ENCODE measurements at regions not wholly inside any gene's neighbourhood (a gene's known extent, or its start where the extent isn't known, plus 50 kb on each side); places are given as distances from the start of the nearest gene placed in this dataset.
"Not testable (repeated sequence)": the region's sequence is repeated elsewhere in the genome, so short reads cannot be mapped to it uniquely, and the experiment has no call there.

DNA sequence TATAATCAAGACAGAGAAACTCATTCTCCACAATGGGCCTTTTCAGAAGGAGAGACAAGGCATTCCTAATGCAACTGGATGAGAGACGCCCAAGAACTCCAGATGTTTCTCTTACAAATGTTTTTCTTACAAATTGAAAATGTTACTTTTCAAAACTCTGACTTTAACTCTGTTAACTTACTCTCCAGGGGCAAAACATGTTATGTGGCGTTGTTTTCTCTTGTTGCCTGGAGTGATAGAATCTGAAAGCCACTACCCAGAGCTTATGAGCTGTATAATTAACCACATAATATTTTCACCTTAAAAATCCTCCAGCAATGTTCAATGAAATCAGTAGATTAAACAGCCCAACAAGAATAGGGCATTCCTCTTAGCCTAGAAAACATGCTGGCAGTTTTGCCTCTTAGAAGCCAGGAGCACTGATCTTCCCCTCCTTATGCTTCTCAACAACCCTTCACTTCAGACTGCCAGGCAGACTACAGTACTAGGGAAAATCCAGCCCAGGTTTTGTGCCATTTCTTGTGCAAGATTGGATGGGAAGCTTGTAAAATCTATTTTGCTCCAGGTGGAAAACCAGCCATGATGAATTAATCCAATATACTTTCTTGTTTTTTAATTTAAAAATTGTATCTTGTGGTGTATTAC lies 186.7 kb upstream of the GADL1 start:
- Mint-ChIP-seq H3K27me3 (no peaks in the 10 kb centered on the region), H3K27ac (no peak overlapping the region), H3K9me3 (no peaks in the 10 kb centered on the region), H3K4me3 (no peak overlapping the region), H3K36me3 (ENCODE audit: low read depth) (no peaks in the 10 kb centered on the region), H3K4me1 (ENCODE audit: low read depth) (no peaks in the 10 kb centered on the region)
- intact Hi-C loops (cut with micrococcal nuclease), result no loop called here

DNA sequence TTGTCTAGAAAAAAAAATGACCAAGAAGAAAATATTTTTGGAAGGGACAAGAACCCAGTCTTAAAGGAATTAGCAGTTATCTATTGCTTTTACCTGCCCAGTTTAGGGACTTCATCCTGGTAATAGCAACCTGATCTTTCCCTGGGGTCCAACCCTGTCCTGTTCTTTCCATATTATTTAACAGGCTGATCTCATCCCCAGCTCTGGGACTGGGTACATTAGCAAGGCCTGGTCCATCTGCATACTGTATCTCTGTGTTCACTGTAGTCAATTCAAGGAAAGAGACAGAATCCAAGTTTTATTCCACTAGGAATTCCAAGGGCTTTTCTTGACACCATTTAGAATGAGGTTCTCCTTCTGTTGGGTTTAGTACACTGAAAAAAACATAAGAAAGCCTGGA lies 191.7 kb upstream of the GADL1 start:
- Mint-ChIP-seq H3K9me3 (no peaks in the 10 kb centered on the region), H3K4me1 (ENCODE audit: low read depth) (no peaks in the 10 kb centered on the region)
- intact Hi-C loops (cut with micrococcal nuclease), result no loop called here

DNA sequence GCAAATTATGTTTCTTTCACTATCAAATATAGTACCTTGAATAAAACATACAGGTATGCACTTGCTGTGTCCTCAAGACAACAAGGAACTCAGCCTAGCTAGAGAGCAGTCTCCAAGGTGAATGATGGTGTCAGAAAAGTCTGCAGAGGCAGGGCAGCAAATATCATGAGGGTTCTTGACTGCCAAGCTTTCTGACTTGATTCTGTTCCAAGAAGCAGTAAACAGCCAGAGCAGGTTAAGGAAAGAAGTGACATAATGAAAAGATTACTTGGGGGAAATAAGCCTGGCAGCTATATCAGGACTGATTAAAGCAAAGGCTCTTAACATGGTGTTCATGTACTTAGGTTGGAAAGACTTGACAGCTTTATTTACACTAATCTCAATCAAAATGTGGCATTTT lies 192.2 kb upstream of the GADL1 start:
- Mint-ChIP-seq H3K27ac (no peak overlapping the region), H3K9me3 (no peaks in the 10 kb centered on the region), H3K4me1 (ENCODE audit: low read depth) (no peaks in the 10 kb centered on the region), H3K4me3 (no peak overlapping the region), H3K27me3 (no peaks in the 10 kb centered on the region), H3K36me3 (ENCODE audit: low read depth) (no peaks in the 10 kb centered on the region)
- intact Hi-C loops (cut with micrococcal nuclease), result no loop called here

More for the DNA sequence above, 191.7 kb upstream of the GADL1 start:
- no peak overlapping the region for H3K4me3 Mint-ChIP-seq
- H3K27ac Mint-ChIP-seq, result no peak overlapping the region
- no peaks in the 10 kb centered on the region for H3K36me3 Mint-ChIP-seq (ENCODE audit: low read depth)
- H3K27me3 Mint-ChIP-seq, result no peaks in the 10 kb centered on the region

DNA sequence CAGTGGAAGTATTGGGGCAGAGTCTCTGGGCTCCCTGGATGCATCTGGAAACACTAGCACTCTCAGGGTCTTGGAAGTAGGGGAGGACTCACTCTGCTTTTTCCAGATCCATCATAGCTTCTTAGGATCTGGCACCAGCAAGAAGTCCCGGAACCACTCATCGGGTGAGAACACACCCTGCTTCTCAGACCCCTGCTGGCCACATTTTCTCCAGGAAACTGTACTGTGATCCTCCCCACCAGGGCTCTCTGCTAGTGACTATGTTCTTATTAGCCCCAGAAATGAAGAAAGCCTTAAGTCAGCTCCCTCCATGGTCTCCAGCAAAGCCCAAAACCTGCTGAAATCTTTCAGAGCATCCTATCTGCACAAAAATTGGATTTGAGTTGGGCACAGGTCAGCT lies 197.3 kb upstream of the GADL1 start:
- H3K4me1 Mint-ChIP-seq (ENCODE audit: low read depth), result peaks cover 26% of the 10 kb centered on the region
- no peaks in the 10 kb centered on the region for H3K27me3 Mint-ChIP-seq
- no peaks in the 10 kb centered on the region for H3K36me3 Mint-ChIP-seq (ENCODE audit: low read depth)
- intact Hi-C loops (cut with micrococcal nuclease), result no loop called here
- H3K9me3 Mint-ChIP-seq, result no peaks in the 10 kb centered on the region
- H3K4me3 Mint-ChIP-seq, result no peak overlapping the region
- H3K27ac Mint-ChIP-seq, result no peak overlapping the region

DNA sequence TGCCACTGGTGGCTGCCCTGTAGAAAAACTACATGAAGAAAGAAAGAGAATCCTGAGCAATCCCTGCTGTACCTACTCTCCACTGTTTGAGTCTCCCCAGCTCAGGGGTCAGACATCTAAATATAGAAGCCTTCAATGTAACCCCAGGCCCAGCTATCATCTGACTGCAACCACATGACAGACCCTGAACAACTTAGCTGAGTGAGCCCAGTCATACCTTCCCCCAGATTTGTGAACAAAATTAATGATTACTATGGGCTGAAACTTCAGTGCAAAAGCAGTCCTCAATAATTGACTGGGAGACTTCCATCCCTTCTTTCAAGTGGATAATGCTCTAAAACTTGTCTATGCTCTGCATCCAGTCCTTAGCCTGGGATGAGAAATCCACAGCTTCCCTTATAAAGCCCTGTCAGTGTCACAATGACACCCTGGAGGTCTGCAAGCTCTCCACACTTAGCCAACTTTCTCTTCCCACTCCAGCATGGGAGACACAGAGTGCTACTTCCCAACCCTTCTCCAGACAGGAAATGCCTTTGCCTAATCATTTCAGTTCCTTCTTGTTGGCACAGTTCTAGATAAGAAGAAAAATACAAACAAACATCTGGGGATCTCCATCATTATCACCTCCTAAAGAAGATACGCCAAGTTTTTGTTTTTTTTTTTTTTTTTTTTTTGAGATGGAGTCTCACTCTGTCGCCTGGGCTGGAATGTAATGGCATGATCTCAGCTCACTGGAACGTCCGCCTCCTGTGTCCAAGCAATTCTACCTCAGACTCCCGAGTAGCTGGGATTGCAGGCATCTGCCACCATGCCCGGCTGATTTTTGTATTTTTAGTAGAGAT lies 198.5 kb upstream of the GADL1 start:
- no peaks in the 10 kb centered on the region for H3K27me3 Mint-ChIP-seq
- H3K27ac Mint-ChIP-seq, result peak overlapping the region; percentile 27
- no peaks in the 10 kb centered on the region for H3K36me3 Mint-ChIP-seq (ENCODE audit: low read depth)
- H3K4me3 Mint-ChIP-seq, result no peak overlapping the region
- H3K9me3 Mint-ChIP-seq, result no peaks in the 10 kb centered on the region
- intact Hi-C loops (cut with micrococcal nuclease), result no loop called here
- H3K4me1 Mint-ChIP-seq (ENCODE audit: low read depth), result peaks cover 26% of the 10 kb centered on the region

DNA sequence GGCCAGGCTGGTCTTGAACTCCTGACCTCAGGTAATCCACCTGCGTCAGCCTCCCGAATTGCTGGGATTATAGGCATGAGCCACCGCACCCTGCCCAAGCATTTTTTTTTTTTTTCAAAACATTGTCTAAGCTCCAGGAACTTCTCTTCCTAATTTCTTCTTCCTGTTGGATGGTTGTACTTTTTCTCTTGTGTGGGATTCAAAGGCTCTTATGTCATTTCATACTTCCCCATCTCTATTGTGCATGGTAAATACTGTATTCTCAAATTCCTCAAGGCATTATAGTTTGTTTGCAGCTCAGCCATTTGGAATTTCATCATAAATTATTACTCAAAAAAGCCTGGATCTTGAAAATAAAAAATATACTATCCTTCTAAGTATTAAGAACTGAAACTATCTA lies 199.1 kb upstream of the GADL1 start:
- Mint-ChIP-seq H3K27ac (peak overlapping the region; percentile 27), H3K9me3 (no peaks in the 10 kb centered on the region), H3K27me3 (no peaks in the 10 kb centered on the region), H3K4me1 (ENCODE audit: low read depth) (peaks cover 26% of the 10 kb centered on the region), H3K36me3 (ENCODE audit: low read depth) (no peaks in the 10 kb centered on the region), H3K4me3 (no peak overlapping the region)
- intact Hi-C loops (cut with micrococcal nuclease), result no loop called here

DNA sequence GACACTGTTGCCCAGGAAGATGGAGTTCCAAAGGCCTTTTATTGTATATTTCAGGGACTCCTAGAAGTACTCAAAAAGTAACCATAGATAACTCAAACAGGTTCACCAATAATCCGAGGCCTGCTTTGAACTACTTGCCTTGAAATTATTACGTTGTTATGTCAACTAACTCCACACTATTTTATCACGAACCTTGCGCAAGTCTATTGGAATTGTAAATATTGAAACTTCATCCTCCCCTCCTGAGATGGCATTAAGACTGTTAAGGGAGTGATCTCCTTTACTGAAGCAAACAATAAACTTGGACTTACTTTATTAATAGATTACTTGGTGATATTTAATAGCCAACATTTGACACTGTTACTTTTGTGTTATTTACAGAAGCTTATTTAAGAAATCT lies 199.6 kb upstream of the GADL1 start:
- intact Hi-C loops (cut with micrococcal nuclease), result no loop called here
- H3K9me3 Mint-ChIP-seq, result no peaks in the 10 kb centered on the region
- H3K36me3 Mint-ChIP-seq (ENCODE audit: low read depth), result no peaks in the 10 kb centered on the region
- no peaks in the 10 kb centered on the region for H3K27me3 Mint-ChIP-seq
- no peak overlapping the region for H3K27ac Mint-ChIP-seq
- H3K4me1 Mint-ChIP-seq (ENCODE audit: low read depth), result peaks cover 26% of the 10 kb centered on the region
- no peak overlapping the region for H3K4me3 Mint-ChIP-seq

DNA sequence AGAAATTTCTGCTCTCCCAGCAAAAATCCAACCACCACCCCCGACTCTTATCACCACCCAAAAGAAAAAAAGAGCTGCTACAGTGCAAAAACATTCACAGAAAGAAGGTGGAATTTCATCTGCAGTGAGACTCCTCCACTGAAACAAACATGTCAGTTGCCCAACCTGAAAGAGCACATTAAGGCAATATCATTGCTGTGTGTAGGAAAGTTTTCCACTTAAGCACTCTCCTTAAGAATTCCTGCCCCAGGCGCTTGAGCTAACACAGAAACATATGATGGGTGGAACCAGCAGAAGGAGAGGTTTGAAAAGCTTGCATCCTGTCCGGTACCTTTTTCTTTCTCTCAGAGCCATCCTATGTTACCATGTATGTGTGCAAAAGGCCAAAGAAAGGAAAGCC lies 200.8 kb upstream of the GADL1 start:
- intact Hi-C loops (cut with micrococcal nuclease), result no loop called here
- H3K36me3 Mint-ChIP-seq (ENCODE audit: low read depth), result no peaks in the 10 kb centered on the region
- H3K4me1 Mint-ChIP-seq (ENCODE audit: low read depth), result peaks cover 26% of the 10 kb centered on the region
- no peak overlapping the region for H3K27ac Mint-ChIP-seq
- H3K27me3 Mint-ChIP-seq, result no peaks in the 10 kb centered on the region
- H3K9me3 Mint-ChIP-seq, result no peaks in the 10 kb centered on the region
- no peak overlapping the region for H3K4me3 Mint-ChIP-seq

DNA sequence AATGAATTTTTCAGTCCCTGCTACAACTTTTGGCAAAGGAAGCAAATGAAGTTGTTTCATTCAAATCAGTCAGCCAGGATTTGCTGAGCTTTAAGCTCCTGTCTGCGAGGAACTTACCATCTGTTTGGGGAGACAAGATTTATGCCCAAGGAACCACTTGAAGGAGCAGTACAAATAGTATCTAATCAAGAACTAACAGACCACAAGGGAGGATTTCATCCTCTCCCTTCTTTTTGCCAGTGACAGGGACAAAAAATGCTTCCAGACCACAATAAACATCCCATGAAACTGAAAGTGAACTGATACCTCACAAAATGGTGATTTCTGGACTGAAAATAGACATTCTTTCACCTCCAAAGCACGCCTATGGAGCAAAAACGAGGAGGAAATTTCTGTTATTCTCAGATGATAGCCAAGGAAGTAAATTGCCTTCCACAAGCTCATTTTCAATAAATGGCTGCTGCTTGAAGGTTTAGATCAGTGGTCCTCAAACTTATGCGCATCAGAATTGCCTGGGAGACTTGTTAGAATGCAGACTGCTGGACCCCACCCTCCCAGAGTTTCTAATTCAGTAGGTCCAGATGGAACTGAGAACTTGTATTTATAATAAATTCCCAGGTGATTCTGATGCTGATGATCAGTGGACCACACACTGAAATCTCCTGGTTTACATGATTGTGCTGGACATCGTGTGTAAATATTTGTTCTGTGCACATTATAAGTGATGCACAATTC lies 202.4 kb upstream of the GADL1 start:
- no peaks in the 10 kb centered on the region for H3K27me3 Mint-ChIP-seq
- peaks cover 3% of the 10 kb centered on the region for H3K9me3 Mint-ChIP-seq
- H3K4me1 Mint-ChIP-seq (ENCODE audit: low read depth), result peaks cover 30% of the 10 kb centered on the region
- no peak overlapping the region for H3K4me3 Mint-ChIP-seq
- no peaks in the 10 kb centered on the region for H3K36me3 Mint-ChIP-seq (ENCODE audit: low read depth)
- intact Hi-C loops (cut with micrococcal nuclease), result no loop called here
- no peak overlapping the region for H3K27ac Mint-ChIP-seq

DNA sequence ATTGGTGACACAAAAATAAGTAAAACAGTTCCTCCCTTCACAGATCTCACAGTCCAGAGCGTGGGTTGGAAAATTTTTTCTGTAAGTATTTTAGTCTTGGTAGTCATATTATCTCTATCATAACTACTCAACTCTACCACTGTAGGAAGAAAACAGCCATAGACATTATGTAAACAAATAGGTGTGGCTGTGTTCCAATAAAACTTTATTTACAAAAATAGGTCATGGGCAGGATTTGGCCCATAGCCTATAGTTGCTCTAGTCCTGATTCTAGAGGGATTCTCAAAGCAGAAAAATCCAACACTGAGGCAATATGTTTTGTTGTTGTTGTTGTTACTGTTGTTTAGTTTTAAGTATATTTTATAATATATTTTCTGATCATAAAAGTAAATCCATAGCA lies 206.1 kb upstream of the GADL1 start:
- Mint-ChIP-seq H3K27ac (no peak overlapping the region), H3K9me3 (peaks cover 12% of the 10 kb centered on the region), H3K4me1 (ENCODE audit: low read depth) (peaks cover 6% of the 10 kb centered on the region), H3K27me3 (no peaks in the 10 kb centered on the region), H3K36me3 (ENCODE audit: low read depth) (no peaks in the 10 kb centered on the region), H3K4me3 (no peak overlapping the region)
- intact Hi-C loops (cut with micrococcal nuclease), result no loop called here

DNA sequence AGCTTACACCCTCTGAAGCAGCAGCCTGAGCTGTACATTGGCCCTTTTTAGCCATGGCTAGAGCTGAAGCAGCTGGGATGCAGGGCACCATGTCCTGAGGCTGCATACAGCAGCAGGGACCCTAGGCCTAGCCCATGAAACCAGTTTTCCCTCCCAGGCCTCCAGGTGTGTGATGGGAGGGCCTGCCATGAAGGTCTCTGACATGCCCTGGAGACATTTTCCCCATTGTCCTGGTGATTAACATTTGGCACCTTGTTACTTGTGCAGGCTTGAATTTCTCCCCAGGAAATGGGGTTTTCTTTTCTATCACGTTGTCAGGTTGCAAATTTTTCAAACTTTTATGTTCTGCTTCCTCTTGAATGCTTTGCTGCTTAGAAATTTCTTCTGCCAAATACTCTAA lies 206.8 kb upstream of the GADL1 start:
- H3K4me3 Mint-ChIP-seq; H3K27ac Mint-ChIP-seq; H3K36me3 Mint-ChIP-seq (ENCODE audit: low read depth); intact Hi-C loops (cut with micrococcal nuclease); H3K27me3 Mint-ChIP-seq: not testable (repeated sequence)
- peaks cover 14% of the 10 kb centered on the region for H3K4me1 Mint-ChIP-seq (ENCODE audit: low read depth)
- H3K9me3 Mint-ChIP-seq, result peaks cover 12% of the 10 kb centered on the region

DNA sequence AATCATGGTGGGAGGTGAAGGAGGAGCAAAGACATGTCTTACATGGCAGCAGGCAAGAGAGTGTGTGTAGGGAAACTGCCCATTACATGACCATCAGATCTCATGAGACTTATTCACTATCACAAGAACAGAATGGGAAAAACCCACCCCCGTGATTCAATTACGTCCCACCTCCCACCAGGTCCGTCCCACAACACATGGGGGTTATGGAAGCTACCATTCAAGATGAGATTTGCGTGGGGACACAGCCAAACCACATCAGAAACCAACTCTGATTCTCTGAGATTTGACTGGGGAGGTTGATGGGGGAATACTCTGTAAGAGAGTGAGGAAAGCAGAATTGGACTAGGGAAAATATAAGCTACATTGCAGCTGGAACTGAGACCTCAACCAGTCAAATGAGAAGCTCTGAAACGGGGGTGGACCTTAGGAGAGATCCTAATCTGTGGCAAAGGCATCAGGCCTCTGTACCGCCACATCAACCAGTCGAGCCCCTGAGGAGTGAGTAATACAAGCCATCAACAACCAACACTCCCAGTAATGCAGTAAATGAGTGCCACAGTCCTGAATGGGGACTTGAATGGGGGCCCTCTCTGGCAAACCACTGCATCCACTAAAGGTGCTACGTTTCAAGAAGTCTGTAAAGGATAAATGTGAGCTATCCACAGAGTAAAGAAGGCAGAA lies 207.9 kb upstream of the GADL1 start:
- intact Hi-C loops (cut with micrococcal nuclease), result no loop called here
- Mint-ChIP-seq H3K4me3 (no peak overlapping the region), H3K27ac (no peak overlapping the region), H3K4me1 (ENCODE audit: low read depth) (peaks cover 22% of the 10 kb centered on the region), H3K36me3 (ENCODE audit: low read depth) (no peaks in the 10 kb centered on the region), H3K27me3 (no peaks in the 10 kb centered on the region), H3K9me3 (peaks cover 12% of the 10 kb centered on the region)

DNA sequence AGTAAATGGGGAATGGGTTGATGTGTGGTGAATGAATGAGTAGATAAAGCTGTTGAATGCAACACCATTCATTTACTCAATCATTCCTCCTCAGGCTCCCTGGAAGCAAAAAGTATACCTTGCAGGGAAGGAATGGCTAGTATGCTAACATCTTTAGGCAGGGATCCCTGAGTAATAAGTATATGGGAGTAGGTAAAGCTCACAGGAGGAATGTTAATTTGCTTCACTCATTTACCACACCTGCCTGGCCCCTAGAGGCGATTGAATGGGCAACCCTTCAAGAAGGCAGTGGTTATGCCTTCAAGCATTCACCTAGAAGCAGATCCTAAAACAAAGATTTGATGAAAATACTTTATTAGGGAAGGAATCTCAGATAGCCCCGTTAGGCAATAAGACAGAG lies 208.7 kb upstream of the GADL1 start:
- no peaks in the 10 kb centered on the region for H3K36me3 Mint-ChIP-seq (ENCODE audit: low read depth)
- no peak overlapping the region for H3K4me3 Mint-ChIP-seq
- peaks cover 12% of the 10 kb centered on the region for H3K9me3 Mint-ChIP-seq
- intact Hi-C loops (cut with micrococcal nuclease), result no loop called here
- H3K4me1 Mint-ChIP-seq (ENCODE audit: low read depth), result peaks cover 22% of the 10 kb centered on the region
- no peaks in the 10 kb centered on the region for H3K27me3 Mint-ChIP-seq
- H3K27ac Mint-ChIP-seq, result no peak overlapping the region

DNA sequence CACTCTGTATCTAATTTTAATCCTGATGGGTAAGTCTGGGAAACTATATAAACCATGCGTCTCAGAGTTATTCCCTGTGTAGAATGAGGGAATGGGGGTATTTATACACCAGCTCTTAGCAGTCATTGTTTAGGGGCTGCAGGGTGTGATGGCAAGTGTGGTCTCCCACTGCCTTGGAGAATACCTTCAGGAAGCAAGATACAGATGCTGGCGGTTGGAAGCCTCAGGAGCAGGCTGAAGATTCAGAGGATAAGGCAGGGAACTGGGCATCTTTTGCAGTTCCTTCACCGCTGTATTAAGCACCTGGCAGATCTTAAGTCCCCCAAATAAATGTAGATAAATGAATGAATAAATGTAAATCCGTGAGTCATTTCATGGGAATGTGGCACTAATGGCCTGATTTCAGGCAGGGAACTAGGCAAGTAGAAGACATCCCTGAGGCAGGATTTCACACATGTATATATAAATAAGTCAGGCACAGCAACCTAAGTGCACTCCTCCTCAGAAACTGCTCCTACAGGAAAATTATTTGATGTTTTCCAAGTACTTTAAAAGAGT lies 209.2 kb upstream of the GADL1 start:
- Mint-ChIP-seq H3K27ac (no peak overlapping the region), H3K4me3 (no peak overlapping the region), H3K36me3 (ENCODE audit: low read depth) (no peaks in the 10 kb centered on the region), H3K9me3 (peaks cover 12% of the 10 kb centered on the region), H3K27me3 (no peaks in the 10 kb centered on the region), H3K4me1 (ENCODE audit: low read depth) (peaks cover 22% of the 10 kb centered on the region)
- intact Hi-C loops (cut with micrococcal nuclease), result no loop called here
